Endothelial cell of umbilical vein (primary cell): ENCODE measurements at regions not wholly inside any gene's neighbourhood (a gene's known extent, or its start where the extent isn't known, plus 50 kb on each side); places are given as distances from the start of the nearest gene placed in this dataset.

ENCODE experiments used
- BruUV-seq: library from RNA; stranded (reverse); fragments of 400-500 nt; replicated peaks from 2 replicates; lab custom pipeline; 2021; lab: Mats Ljungman, UMichigan
- CTCF ChIA-PET: fragments of 300-600, 350-600 bp; sonication (Branson Sonifier 250); formaldehyde crosslinking; loops from one replicate; lab custom pipeline; 2021; ENCODE audit warnings: antibody characterized with exemption, inconsistent platforms; lab: Charles Lee
- POLR2A ChIA-PET: fragments of 300-600, 350-600 bp; sonication (Branson Sonifier 250); formaldehyde crosslinking; loops from one replicate; lab custom pipeline; 2021; ENCODE audit warnings: antibody characterized with exemption, inconsistent platforms; lab: Charles Lee
- DNase-seq: peaks from one replicate; pipeline ENCODE4 v3.0.0-alpha.2; 2011; ENCODE audit warnings: low read depth, low spot score
- FAIRE-seq: peaks from 2 replicates; lab custom pipeline; 2011; peaks lifted over from hg19 to GRCh38; lab: Jason Lieb, UNC
- H2AFZ ChIP-seq: 2 replicates; pipeline ENCODE4 v1.6.0; 2012; ENCODE audit warnings: low read depth, low read length, control low read depth, inconsistent platforms
- H3K27ac ChIP-seq: 2 replicates; pipeline ENCODE4 v1.5.1; 2011; ENCODE audit warnings: low read depth, mild to moderate bottlenecking, control low read depth, low read length, moderate library complexity; ENCODE audit not compliant: insufficient read depth
- H3K27me3 ChIP-seq, 2 experiments: 2 replicates each; pipeline versions ENCODE4 v1.6.0 to v1.6.1; 2011; ENCODE audit warnings: low read length in 2 of 2, mixed read lengths in 1 of 2; ENCODE audit not compliant: control insufficient read depth in 2 of 2, insufficient read depth in 2 of 2
- H3K36me3 ChIP-seq, 2 experiments: 2 replicates in 1 of 2; 3 replicates in 1 of 2; pipeline ENCODE4 v1.5.1; 2011; ENCODE audit warnings: low read length in 2 of 2, mild to moderate bottlenecking in 1 of 2, moderate library complexity in 1 of 2; ENCODE audit not compliant: control insufficient read depth in 2 of 2, insufficient read depth in 2 of 2; ENCODE audit errors: extremely low read depth in 1 of 2
- H3K4me1 ChIP-seq: 3 replicates; pipeline ENCODE4 v1.5.1; 2011; ENCODE audit warnings: mild to moderate bottlenecking, low read length; ENCODE audit not compliant: control insufficient read depth, insufficient read depth; ENCODE audit errors: extremely low read depth
- H3K4me2 ChIP-seq: 2 replicates; pipeline ENCODE4 v1.6.1; 2011; ENCODE audit warnings: low read length, control low read depth, mixed read lengths; ENCODE audit not compliant: insufficient read depth
- H3K4me3 ChIP-seq, 3 experiments: fragments of 200-600 bp in 1 of 3; sonication (generic), shearing (Covaris generic) in 1 of 3; replicated peaks in 1 of 3; 2 replicates each; pipeline ENCODE4 v1.5.1; 2011 to 2016; ENCODE audit warnings: control low read depth in 3 of 3, low read length in 3 of 3, mild to moderate bottlenecking in 2 of 3, inconsistent platforms in 1 of 3, low read depth in 1 of 3, moderate library complexity in 1 of 3; ENCODE audit not compliant: insufficient read depth in 1 of 3
- H3K79me2 ChIP-seq: 2 replicates; pipeline ENCODE4 v1.6.0; 2012; ENCODE audit warnings: low read length, inconsistent platforms; ENCODE audit not compliant: control insufficient read depth, insufficient read depth
- H3K9ac ChIP-seq: replicated peaks from 2 replicates; pipeline ENCODE3; 2011; ENCODE audit warnings: low read length, control low read depth; ENCODE audit not compliant: insufficient read depth; ENCODE audit errors: extremely low read depth
- H3K9me1 ChIP-seq: replicated peaks from 3 replicates; pipeline ENCODE4 v1.6.0; 2011; ENCODE audit warnings: mild to moderate bottlenecking, low read length; ENCODE audit not compliant: control insufficient read depth, insufficient read depth; ENCODE audit errors: extremely low read depth
- H3K9me3 ChIP-seq: replicated peaks from 2 replicates; pipeline ENCODE4 v1.5.1; 2012; ENCODE audit warnings: low read length, inconsistent platforms; ENCODE audit not compliant: control insufficient read depth, insufficient read depth
- H4K20me1 ChIP-seq: replicated peaks from 2 replicates; pipeline ENCODE3; 2011; ENCODE audit warnings: mild to moderate bottlenecking, low read length; ENCODE audit not compliant: control insufficient read depth, insufficient read depth; ENCODE audit errors: extremely low read depth
- CTCF ChIP-seq, 2 donors: IDR thresholded peaks; 1 replicate in 1 of 2; 2 replicates in 1 of 2; pipeline ENCODE4 v1.5.1; 2011; ENCODE audit warnings: low read length in 2 of 2, mild to moderate bottlenecking in 2 of 2, moderate library complexity in 2 of 2, control low read depth in 1 of 2, inconsistent platforms in 1 of 2, low read depth in 1 of 2; ENCODE audit not compliant: insufficient read depth in 1 of 2; ENCODE audit errors: extremely low read depth in 1 of 2
- FOS ChIP-seq: IDR thresholded peaks from 2 replicates; pipeline ENCODE4 v1.6.1; 2011; ENCODE audit warnings: mild to moderate bottlenecking, low read length, moderate library complexity, borderline replicate concordance; ENCODE audit not compliant: insufficient read depth
- GATA2 ChIP-seq: IDR thresholded peaks from 2 replicates; pipeline ENCODE4 v1.7.0; 2011; ENCODE audit warnings: low read depth, mild to moderate bottlenecking, moderate library complexity, mixed read lengths, low read length; ENCODE audit not compliant: insufficient read length, insufficient read depth
- MYC ChIP-seq: IDR thresholded peaks from one replicate; pipeline ENCODE4 v1.6.1; 2011; ENCODE audit warnings: mild to moderate bottlenecking, low read depth, low read length
- POLR2A ChIP-seq: IDR thresholded peaks from 2 replicates; pipeline ENCODE4 v1.6.1; 2012; ENCODE audit warnings: low read depth, mild to moderate bottlenecking, control low read depth, low read length
- POLR2AphosphoS5 ChIP-seq: IDR thresholded peaks from 2 replicates; pipeline ENCODE4 v1.6.1; 2012; ENCODE audit warnings: low read depth, mild to moderate bottlenecking, control low read depth, low read length, moderate library complexity; ENCODE audit not compliant: insufficient read depth
- dilution Hi-C: fragments of 300-500 bp; cut with MboI; formaldehyde crosslinking; loops from one replicate; pipeline ENCODE4 v1.15.0; 2019; ENCODE audit warnings: low sequenced_read_pairs; ENCODE audit not compliant: extremely low pct_ligation_motif_present
- intact Hi-C: fragments of 100-400 bp; cut with micrococcal nuclease; formaldehyde crosslinking; loops from one replicate; pipeline ENCODE4 v1.10.0; 2022
- TF ChIP-seq, protein P1 (sequence below): IDR thresholded peaks from 2 replicates; pipeline ENCODE4 v1.6.1; 2011; ENCODE audit not compliant: insufficient read depth, insufficient read length

DNA sequence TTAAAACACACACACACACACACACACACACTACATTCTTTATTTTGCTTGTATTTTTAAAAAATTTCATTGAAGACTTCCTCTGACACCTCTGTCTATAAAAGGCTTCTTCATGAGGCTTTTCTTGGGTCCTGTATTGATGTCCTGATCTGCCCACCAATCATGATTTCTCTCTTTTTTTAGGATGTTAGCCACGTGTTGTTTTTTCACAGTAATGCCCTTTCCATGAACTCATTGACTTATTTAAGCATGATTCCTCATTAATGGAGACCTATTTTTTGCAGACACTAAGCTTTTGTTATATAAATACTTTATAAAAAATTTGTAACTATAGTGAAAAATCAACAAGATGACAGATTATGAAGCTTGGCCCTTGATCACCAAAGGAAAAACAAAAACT lies 173.8 kb upstream of the CNTNAP5 start:
- dilution Hi-C loops = no loop called here

More for the DNA sequence above, 173.8 kb upstream of the CNTNAP5 start:
- no peaks in the 10 kb centered on the region for H4K20me1 ChIP-seq
- DNase-seq (no peak), FAIRE-seq (no peak)
- H3K9ac ChIP-seq = no peak overlapping the region
- peaks cover 4% of the 10 kb centered on the region for H3K9me3 ChIP-seq
- ChIA-PET CTCF (no interaction called here), POLR2A (no interaction called here)
- no peak overlapping the region for H3K4me2 ChIP-seq
- H3K27ac ChIP-seq = no peak overlapping the region
- intact Hi-C loops = no loop called here
- TF ChIP-seq CTCF (IDR thresholded peaks at IDR 0.05; ENCODE audit: extremely low read depth in 1 of 2, insufficient read depth in 1 of 2, low read depth in 1 of 2, low read length in 2 of 2) (no peak), MYC (no peak), POLR2AphosphoS5 (no peak), FOS (no peak), GATA2 (no peak), POLR2A (no peak)
- TF ChIP-seq, protein P1, sequence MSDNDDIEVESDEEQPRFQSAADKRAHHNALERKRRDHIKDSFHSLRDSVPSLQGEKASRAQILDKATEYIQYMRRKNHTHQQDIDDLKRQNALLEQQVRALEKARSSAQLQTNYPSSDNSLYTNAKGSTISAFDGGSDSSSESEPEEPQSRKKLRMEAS = no peak
- H3K27me3 ChIP-seq = no peaks in the 10 kb centered on the region
- BruUV-seq = no TSS peak
- H3K4me1 ChIP-seq = no peaks in the 10 kb centered on the region
- no peaks in the 10 kb centered on the region for H3K36me3 ChIP-seq
- no peaks in the 10 kb centered on the region for H3K9me1 ChIP-seq
- H3K4me3 ChIP-seq = no peak overlapping the region
- no peaks in the 10 kb centered on the region for H3K79me2 ChIP-seq
- no peak overlapping the region for H2AFZ ChIP-seq
